DMS53 (cell line): ENCODE measurements at regions not wholly inside any gene's neighbourhood (a gene's known extent, or its start where the extent isn't known, plus 50 kb on each side); places are given as distances from the start of the nearest gene placed in this dataset.

ENCODE experiments used
- DNase-seq: peaks from one replicate; lab custom pipeline; 2025; lab: John Stamatoyannopoulos, UW

- no peak for DNase-seq
Measured at GRCh38 chr14:101026341-101026740, 122.8 kb upstream of the RTL1 start.

DNA sequence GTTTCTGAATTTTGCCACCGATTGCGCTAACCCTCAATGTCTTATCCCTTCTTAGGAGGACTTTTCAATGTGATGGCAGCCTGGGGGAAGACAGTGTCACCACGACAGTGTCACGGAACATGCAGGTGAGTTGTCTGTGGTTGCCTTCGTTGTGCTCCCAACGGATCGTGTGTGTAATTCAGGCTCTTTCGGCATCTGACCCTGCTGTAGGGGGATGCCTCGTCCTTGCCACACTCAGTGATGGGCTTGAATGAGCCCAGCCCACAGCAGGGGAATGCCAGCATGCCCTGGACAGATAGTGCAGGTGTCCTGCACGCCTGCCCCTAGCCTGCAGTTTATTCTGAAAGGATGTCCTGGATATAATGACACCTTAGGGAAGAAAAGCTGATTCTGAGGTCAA lies 123.8 kb upstream of the RTL1 start:
- no peak for DNase-seq

DNA sequence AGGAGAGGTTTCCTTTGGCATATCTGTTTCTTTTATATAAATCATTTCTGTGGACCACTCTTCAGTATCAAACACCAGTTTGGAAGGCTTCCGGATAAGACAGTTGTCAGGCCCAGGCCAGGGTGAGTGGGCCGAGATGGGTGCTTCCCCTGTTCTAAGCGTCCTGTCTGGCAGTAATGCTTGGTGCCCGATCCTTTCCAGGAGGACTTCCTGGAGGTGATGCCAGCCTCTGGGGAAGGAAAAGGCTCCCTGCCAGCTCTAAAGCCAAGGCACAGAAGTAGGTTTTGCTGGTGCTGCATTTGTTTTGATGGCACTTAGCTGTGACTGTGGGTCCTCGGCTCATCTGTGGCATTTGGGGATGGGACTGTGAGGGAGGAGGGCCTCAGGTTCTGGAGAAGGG lies 124.4 kb upstream of the RTL1 start:
- DNase-seq, result no peak

DNA sequence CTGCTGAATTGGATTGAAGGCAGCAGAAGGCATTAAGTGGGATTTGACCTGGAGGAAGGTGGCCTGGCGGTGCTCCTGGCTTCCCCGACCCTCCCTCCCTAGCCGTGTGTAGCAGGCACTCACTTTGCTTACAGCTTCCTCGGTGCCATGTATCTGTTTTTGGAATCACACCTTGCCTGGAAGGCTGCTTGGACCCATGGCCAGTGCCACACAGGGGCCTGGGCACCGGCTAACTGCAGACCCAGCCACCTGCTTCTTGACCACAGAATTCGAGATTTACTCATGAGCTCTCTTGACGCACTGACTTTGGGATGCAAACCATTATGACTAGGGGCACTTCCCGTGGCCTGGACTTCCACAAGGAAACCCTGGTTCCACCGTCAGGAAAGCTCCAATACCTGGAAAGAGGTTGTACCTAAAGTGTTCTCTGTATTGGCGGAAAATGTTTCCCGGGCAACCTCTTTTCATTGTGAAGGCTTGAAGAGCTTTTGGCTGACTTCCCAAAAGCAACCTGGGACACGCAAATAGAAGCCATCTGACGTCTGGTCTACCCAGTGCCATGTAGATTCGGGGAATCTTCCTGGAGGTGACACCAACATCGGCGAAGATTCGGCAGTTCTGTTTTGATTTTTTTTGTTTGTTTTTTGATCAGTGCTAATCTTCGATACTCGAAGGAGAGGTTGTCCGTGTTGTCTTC lies 125.6 kb upstream of the RTL1 start:
- no peak for DNase-seq

DNA sequence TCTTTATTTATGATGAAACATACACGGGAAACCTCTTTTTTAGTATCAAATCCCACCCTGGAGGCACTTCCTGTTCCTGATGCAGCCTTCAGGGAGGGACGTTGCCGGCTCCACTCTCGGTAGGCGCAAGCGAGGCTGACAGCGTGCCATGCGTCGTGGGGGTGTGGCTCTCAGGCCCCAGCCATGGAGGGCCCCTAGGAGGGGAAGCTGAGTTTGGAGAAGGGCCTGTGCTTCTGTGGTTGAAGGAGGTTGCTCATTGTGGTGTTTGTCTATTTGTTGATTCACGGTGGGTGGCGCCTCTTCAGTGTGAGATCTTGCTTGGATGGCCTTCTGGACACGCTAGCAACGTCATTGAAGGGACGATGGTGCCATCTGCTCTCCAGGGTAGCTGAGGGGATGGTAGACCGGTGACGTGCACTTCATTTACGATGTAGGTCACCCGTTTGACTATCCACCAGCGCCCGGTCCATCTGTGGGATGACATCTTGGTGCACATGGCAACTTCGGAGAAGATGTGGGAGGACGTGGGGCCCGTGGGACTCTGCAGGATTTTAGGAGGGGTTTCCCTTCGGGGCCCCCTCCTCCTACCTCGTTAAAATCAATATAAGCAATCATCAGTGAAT lies 126.3 kb upstream of the RTL1 start:
- DNase-seq, result no peak

GRCh38 chr14:101030586-101030985 lies 127.1 kb upstream of the RTL1 start:
- no peak for DNase-seq

DNA sequence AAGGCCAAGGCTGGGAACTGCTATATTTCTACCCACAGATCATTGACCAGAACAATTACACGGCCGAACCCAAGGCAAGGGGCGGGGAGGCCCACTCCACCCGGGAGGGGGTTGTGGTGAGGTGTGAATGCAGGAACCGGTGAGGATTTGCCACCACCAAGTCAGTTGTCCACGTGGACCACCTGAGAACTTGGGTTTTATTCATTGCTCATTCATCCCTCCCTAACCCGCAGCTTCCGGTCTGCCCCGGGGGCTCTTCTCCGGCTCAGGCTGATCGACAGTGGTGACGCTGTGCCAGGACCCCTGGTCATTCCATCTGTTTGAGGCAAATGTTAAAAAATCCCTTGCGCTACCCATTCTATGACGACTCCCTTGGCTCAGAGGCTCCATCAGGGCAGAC lies 127.7 kb upstream of the RTL1 start:
- no peak for DNase-seq

DNA sequence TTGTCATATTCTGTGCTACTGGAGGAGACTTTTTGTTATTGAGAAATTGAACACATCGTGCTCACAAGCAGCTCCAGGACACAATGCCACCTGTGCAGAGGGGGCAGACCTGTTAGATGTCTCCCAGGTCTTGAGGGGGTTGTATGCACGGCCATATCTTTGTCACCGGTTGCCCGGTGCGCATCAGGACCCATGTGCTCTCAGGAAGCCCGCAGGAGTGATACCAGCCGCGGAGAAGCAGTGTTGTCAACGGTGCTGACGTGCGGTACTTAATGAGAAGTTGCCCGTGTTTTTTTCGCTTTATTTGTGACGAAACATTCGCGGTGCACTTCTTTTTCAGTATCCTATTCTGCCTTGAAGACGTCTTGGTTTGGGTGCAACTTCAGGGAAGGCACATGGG lies 128.2 kb upstream of the RTL1 start:
- DNase-seq, result no peak

GRCh38 chr14:101032433-101032832 lies 128.9 kb upstream of the RTL1 start:
- no peak for DNase-seq

- no peak for DNase-seq
Measured at GRCh38 chr14:101033006-101033405, 129.5 kb upstream of the RTL1 start.

DNA sequence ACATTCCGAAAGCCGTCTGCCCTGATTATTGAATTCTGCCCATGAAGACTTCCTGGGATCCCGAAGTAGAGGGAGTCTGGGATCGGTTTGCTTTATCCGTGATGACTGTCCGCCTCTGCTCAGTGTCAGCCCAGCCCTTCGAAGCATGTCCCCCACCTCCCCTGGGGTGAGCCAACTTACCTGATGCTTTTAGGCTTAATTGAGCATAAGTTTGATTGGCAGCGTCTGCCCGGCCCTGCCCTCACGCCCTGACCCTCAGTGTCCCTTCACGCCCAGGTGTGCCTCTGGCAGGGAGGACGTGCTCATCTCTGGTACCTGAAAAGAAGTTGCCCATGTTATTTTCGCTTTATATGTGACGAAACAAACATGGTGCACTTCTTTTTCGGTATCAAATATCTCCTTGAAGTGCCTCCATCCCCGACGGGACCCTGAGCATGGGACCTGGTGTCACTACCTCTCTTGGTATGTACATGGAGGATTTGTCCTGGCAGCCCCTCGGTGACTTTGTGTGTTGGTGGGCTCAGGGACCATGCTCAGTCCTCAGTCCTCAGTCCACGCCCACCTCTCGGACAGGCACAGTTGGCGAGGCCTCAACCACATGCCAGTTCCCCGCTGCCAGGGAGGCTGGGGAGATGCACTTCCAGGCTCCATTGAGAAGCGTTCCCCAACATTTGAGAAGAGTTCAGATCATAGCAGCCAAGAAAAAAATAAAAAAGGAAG lies 130.1 kb upstream of the RTL1 start:
- DNase-seq, result no peak

GRCh38 chr14:101034986-101035385 lies 131.5 kb upstream of the RTL1 start:
- no peak for DNase-seq

- DNase-seq, result no peak
Measured at GRCh38 chr14:101035466-101036225, 132.1 kb upstream of the RTL1 start.

DNA sequence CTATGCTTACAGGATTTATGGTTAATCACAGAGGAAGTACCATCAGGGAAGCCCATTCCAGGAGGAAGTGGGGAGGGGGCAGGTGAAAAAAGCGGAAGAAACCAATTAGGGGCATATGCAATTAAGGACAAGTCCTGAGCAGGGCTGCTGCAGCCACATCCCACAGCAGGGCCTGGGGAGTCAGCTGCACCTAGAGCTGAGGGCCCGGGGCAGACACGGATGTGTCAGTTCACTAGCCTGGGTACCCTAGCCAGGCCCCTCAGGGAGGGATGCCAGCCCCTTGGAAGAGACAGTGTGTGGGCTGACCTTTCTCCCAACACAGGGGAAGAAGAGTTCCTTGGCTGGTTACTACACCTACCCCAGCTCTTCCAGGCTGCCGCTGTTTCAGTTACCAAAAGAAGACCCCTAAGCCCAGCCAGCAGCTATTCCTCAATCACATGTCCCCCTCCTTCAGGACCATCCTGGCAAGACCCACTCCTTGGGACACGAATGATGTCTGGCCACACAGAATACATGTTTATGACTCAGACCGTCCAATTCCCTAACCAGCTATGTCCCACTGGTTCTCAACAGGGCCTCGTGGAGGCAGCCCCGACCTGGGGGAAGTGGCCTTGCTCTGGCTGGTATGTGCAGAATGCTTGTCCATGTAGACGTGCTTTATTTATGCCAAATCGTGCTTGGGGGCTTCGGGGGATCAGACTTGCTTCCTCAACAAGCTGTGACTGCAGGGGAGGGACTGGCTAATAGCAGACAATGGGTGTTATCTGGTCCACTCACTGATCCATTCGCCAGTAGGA lies 133.7 kb upstream of the RTL1 start:
- no peak for DNase-seq

- DNase-seq, result no peak
Measured at GRCh38 chr14:101039031-101039754, 135.7 kb upstream of the RTL1 start.

GRCh38 chr14:101039755-101040138 lies 136.2 kb upstream of the RTL1 start:
- no peak for DNase-seq

- DNase-seq, result no peak
Measured at GRCh38 chr14:101040538-101041442, 137.3 kb upstream of the RTL1 start.

DNA sequence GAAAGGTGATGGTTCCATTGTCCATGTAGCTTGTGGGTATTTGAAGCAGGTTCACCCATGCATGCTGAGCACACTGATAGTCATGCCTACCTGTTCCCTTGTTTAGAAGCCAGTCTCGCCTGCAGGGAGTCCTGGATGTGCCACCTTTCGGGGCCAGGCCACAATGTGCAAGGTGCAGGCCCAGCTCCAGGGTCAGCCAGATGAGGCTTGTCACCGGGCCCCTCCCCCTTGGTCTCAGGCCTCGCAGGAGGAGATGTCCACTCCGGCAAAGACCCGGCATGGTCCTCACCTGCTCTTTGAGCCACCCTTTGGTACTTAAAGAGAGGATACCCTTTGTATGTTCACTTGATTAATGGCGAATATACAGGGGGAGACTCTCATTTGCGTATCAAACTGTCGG lies 140.4 kb upstream of the RTL1 start:
- DNase-seq, result no peak

DNA sequence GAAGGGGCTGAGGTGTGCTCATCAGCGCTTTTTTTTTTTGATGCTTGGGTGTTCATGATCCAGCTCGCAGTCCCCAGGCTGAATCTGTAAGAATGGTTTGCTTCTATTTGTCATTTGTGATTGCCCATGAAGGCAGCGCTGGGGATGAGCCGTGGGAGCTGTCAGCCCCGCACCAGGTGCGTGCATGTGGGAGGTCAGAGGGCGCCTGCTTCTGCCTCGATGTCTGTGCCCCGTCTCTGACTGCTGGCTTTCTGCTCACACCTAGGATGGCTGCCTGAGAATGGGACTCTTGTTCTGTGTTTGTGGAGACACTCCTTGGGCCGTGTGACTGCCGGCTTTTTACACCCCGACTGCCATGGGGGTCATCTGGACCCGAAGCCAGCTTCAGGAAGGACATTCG lies 141.2 kb upstream of the RTL1 start:
- no peak for DNase-seq

DNA sequence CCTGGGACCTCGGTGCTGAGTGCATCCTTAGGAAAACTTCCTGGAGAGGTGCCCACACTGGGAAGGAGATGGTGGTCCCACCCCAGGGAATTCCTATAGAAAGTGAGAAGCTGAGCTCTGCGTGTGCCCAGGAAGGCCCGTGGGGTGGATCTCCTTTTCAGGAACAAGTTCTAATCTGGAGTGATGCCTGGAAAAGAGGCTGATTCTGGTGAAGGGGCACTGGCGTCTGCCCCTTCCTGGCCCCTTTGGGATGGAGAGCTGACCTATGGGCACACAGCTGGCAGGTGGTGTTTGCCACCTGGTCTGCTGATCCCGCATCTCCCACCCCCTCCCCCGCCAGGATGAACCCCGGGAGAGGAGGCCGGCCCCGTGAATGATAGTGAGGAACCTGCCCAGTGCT lies 142.0 kb upstream of the RTL1 start:
- no peak for DNase-seq
